Brain microvascular endothelial cell (primary cell): ENCODE measurements at regions not wholly inside any gene's neighbourhood (a gene's known extent, or its start where the extent isn't known, plus 50 kb on each side); places are given as distances from the start of the nearest gene placed in this dataset.

ENCODE experiments used
- DNase-seq: peaks from one replicate; pipeline ENCODE4 v3.0.0-alpha.2; 2020
- H3K27ac ChIP-seq: fragments of 250-450 bp; sonication (Bioruptor Pico); 2 replicates; pipeline ENCODE4 v1.5.1; 2020; ENCODE audit warnings: mild to moderate bottlenecking, moderate library complexity
- H3K27me3 ChIP-seq: fragments of 250-450 bp; sonication (Bioruptor Pico); replicated peaks from 2 replicates; pipeline ENCODE4 v1.5.1; 2020; ENCODE audit warnings: mild to moderate bottlenecking
- H3K36me3 ChIP-seq: fragments of 250-450 bp; sonication (Bioruptor Pico); replicated peaks from 2 replicates; pipeline ENCODE4 v1.5.1; 2020; ENCODE audit warnings: mild to moderate bottlenecking
- H3K4me3 ChIP-seq: 2 replicates; pipeline ENCODE4 v1.5.1; 2011; ENCODE audit warnings: low read depth, mild to moderate bottlenecking, control low read depth, low read length, moderate library complexity
- CTCF ChIP-seq: IDR thresholded peaks from 2 replicates; pipeline ENCODE4 v1.5.1; 2011; ENCODE audit warnings: low read depth, mild to moderate bottlenecking, moderate library complexity, low read length, control low read depth, inconsistent platforms; ENCODE audit errors: missing control alignments
- in situ Hi-C: cut with HindIII; loops from 2 replicates; pipeline ENCODE4 v1.10.0; 2017; ENCODE audit warnings: low sequenced_read_pairs, low pct_ligation_motif_present

- no peak for DNase-seq
- Histone ChIP-seq H3K4me3 (no peak overlapping the region), H3K36me3 (no peaks in the 10 kb centered on the region), H3K27me3 (no peaks in the 10 kb centered on the region), H3K27ac (no peak overlapping the region)
- no peak for TF ChIP-seq CTCF
- in situ Hi-C loops: no loop called here
These were observed 961.6 kb downstream of the TBC1D22A start for GRCh38 chr22:47724030-47724429.

GRCh38 chr22:47718337-47718736, 955.9 kb downstream of the TBC1D22A start:
- Histone ChIP-seq H3K27ac (no peak overlapping the region), H3K27me3 (no peaks in the 10 kb centered on the region), H3K36me3 (no peaks in the 10 kb centered on the region), H3K4me3 (no peak overlapping the region)
- TF ChIP-seq CTCF: no peak
- no peak for DNase-seq
- in situ Hi-C loops: no loop called here

- no peak overlapping the region for H3K27ac ChIP-seq
- no peak for TF ChIP-seq CTCF
- no peaks in the 10 kb centered on the region for H3K36me3 ChIP-seq
- H3K4me3 ChIP-seq: no peak overlapping the region
- H3K27me3 ChIP-seq: no peaks in the 10 kb centered on the region
- in situ Hi-C loops: no loop called here
- DNase-seq: no peak
These were observed 954.6 kb downstream of the TBC1D22A start for GRCh38 chr22:47716890-47717615.

- DNase-seq: no peak
- Histone ChIP-seq H3K27me3 (no peaks in the 10 kb centered on the region), H3K4me3 (no peak overlapping the region), H3K27ac (no peak overlapping the region), H3K36me3 (no peaks in the 10 kb centered on the region)
- TF ChIP-seq CTCF: no peak
- in situ Hi-C loops: no loop called here
These were observed 953.6 kb downstream of the TBC1D22A start for GRCh38 chr22:47715866-47716578.

GRCh38 chr22:47713941-47714340, 951.5 kb downstream of the TBC1D22A start:
- Histone ChIP-seq H3K27me3 (no peaks in the 10 kb centered on the region), H3K4me3 (no peak overlapping the region), H3K27ac (no peak overlapping the region), H3K36me3 (no peaks in the 10 kb centered on the region)
- in situ Hi-C loops: no loop called here
- no peak for DNase-seq
- TF ChIP-seq CTCF: no peak
